ENCODE measurements at regions not wholly inside any gene's neighbourhood (a gene's known extent, or its start where the extent isn't known, plus 50 kb on each side); places are given as distances from the start of the nearest gene placed in this dataset.
A peak's percentile ranks its signal among the peaks of the same experiment; 100 is the strongest.

GRCh38 chr1:207963427-207964194 is 52.7 kb upstream of the CD34 start:
- intact Hi-C loops (cut with micrococcal nuclease): loop anchor here (2.0 to 5.0 kb wide), 3 partner anchors 61 to 136 kb away; no protein-coding TSS in a partner anchor
- Mint-ChIP-seq H3K27me3 (peaks cover 22% of the 10 kb centered on the region), H3K4me3 (peak overlapping the region; percentile 77), H3K9me3 (no peaks in the 10 kb centered on the region), H3K4me1 (ENCODE audit: low read depth) (peaks cover 4% of the 10 kb centered on the region), H3K36me3 (ENCODE audit: low read depth) (no peaks in the 10 kb centered on the region), H3K27ac (peak overlapping the region; percentile 77)
- ATAC-seq (peak; percentile 91), DNase-seq (peak; percentile 85)
- ChIA-PET POLR2A (interaction anchor here (0.7 to 1.5 kb wide), 7 partner anchors 54 to 167 kb away, joined by 3 to 5 read pairs (median 3); no protein-coding TSS in a partner anchor), CTCF (interaction anchor here (0.6 to 10.0 kb wide), 60 partner anchors 9 to 453 kb away, joined by 3 to 253 read pairs (median 5); partner anchors contain the start of gene CD34)
- peak; percentile 98 for TF ChIP-seq CTCF (IDR thresholded peaks at IDR 0.05)

GRCh38 chr1:207962716-207963426 is 51.9 kb upstream of the CD34 start:
- POLR2A ChIA-PET: interaction anchor here (0.6 to 1.5 kb wide), 8 partner anchors 53 to 166 kb away, joined by 3 to 5 read pairs (median 4); no protein-coding TSS in a partner anchor
- peak overlapping the region; percentile 77 for H3K4me3 Mint-ChIP-seq
- H3K4me1 Mint-ChIP-seq (ENCODE audit: low read depth): peaks cover 4% of the 10 kb centered on the region
- peaks cover 26% of the 10 kb centered on the region for H3K27me3 Mint-ChIP-seq
- CTCF ChIA-PET: interaction anchor here (0.6 to 10.0 kb wide), 53 partner anchors 9 to 353 kb away, joined by 3 to 253 read pairs (median 5); partner anchors contain the start of gene CD34
- TF ChIP-seq CTCF (IDR thresholded peaks at IDR 0.05): no peak
- H3K27ac Mint-ChIP-seq: peak overlapping the region; percentile 77
- intact Hi-C loops (cut with micrococcal nuclease): loop anchor here (2.0 to 5.0 kb wide), 3 partner anchors 61 to 136 kb away; no protein-coding TSS in a partner anchor
- no peaks in the 10 kb centered on the region for H3K9me3 Mint-ChIP-seq
- peak; percentile 26 for DNase-seq
- no peaks in the 10 kb centered on the region for H3K36me3 Mint-ChIP-seq (ENCODE audit: low read depth)
- peak; percentile 11 for ATAC-seq

All from activated CD8-positive, alpha-beta T cell treated with anti-CD3 and anti-CD28 coated beads for 36 hours (primary cell).